Suprapubic skin (tissue), 4 donors: ENCODE measurements at regions not wholly inside any gene's neighbourhood (a gene's known extent, or its start where the extent isn't known, plus 50 kb on each side); places are given as distances from the start of the nearest gene placed in this dataset.

Experiments used
- CTCF ChIP-seq, 2 donors: fragments of 200-600 bp in 1 of 2; fragments of 450-650 bp in 1 of 2; sonication (generic) in 1 of 2; IDR thresholded peaks; one replicate each; pipeline ENCODE4 v1.5.1; 2016 to 2019; ENCODE audit warnings: antibody characterized with exemption in 2 of 2, mild to moderate bottlenecking in 1 of 2, moderate library complexity in 1 of 2
- EP300 ChIP-seq: sonication (generic); formaldehyde crosslinking; IDR thresholded peaks from one replicate; pipeline ENCODE4 v1.6.1; 2017; ENCODE audit warnings: antibody characterized with exemption
- POLR2A ChIP-seq, 2 donors: fragments of 450-650 bp; IDR thresholded peaks; one replicate each; pipeline ENCODE4 v1.6.1; 2017; ENCODE audit warnings: antibody characterized with exemption in 2 of 2, mild to moderate bottlenecking in 2 of 2, moderate library complexity in 2 of 2
- POLR2AphosphoS5 ChIP-seq, 3 donors: sonication (generic); formaldehyde crosslinking; IDR thresholded peaks; one replicate each; pipeline ENCODE4 v1.6.1; 2017; ENCODE audit warnings: antibody characterized with exemption in 3 of 3

- TF ChIP-seq CTCF (IDR thresholded peaks at IDR 0.05) (no peak), POLR2A (IDR thresholded peaks at IDR 0.05) (no peak), POLR2AphosphoS5 (IDR thresholded peaks at IDR 0.05) (no peak), EP300 (no peak)
Measured at GRCh38 chr18:25561918-25562317, 210.0 kb upstream of the ZNF521 start.
